ENCODE measurements at regions not wholly inside any gene's neighbourhood (a gene's known extent, or its start where the extent isn't known, plus 50 kb on each side); places are given as distances from the start of the nearest gene placed in this dataset.
"Not testable (repeated sequence)": the region's sequence is repeated elsewhere in the genome, so short reads cannot be mapped to it uniquely, and the experiment has no call there.

GRCh38 chr7:65763114-65763513 lies 109.8 kb upstream of the VKORC1L1 start:
- H3K4me3 ChIP-seq; ATAC-seq; H3K9me3 ChIP-seq; intact Hi-C loops (cut with DNase I; ENCODE audit: low total_unique reads); H3K27ac ChIP-seq; H3K27me3 ChIP-seq; DNase-seq; H3K4me1 ChIP-seq: not testable (repeated sequence)
- in situ Hi-C loops (cut with MboI; ENCODE audit: low sequenced_read_pairs in 4 of 4), result loop anchor here in 1 of 4 donors (25.0 kb wide), 2 partner anchors 701 to 724 kb away; no protein-coding TSS in a partner anchor
- H3K36me3 ChIP-seq, result peaks cover 0 to 21% of the 10 kb centered on the region in 2 donors

- H3K4me3 ChIP-seq, result peak overlapping the region; percentile 58 to 97 (median 84)
- not testable (repeated sequence) for H3K36me3 ChIP-seq, H3K9me3 ChIP-seq, H3K27me3 ChIP-seq
- TF ChIP-seq POLR2A (IDR thresholded peaks at IDR 0.05), result peak; percentile 64 to 70
- peak in 1 of 5 experiments; percentile 7 for TF ChIP-seq CTCF (IDR thresholded peaks at IDR 0.05 in 4 of 5, conservative IDR thresholded peaks at IDR 0.05 in 1 of 5)
- H3K27ac ChIP-seq, result peak overlapping the region; percentile 88 to 93 (median 92)
- DNase-seq (peak; percentile 90 to 94), ATAC-seq (peak; percentile 97 to 99)
- intact Hi-C loops (cut with DNase I; ENCODE audit: low total_unique reads) (loop anchor here (1.0 to 5.0 kb wide), 2 partner anchors 19 to 102 kb away; partner anchors contain the start of gene VKORC1L1), in situ Hi-C loops (cut with MboI; ENCODE audit: low sequenced_read_pairs in 4 of 4) (loop anchor here in 1 of 4 donors (25.0 kb wide), 2 partner anchors 708 to 717 kb away; no protein-coding TSS in a partner anchor)
- H3K4me1 ChIP-seq, result peaks cover 3 to 14% of the 10 kb centered on the region in 2 donors
These were observed 102.2 kb upstream of the VKORC1L1 start for GRCh38 chr7:65770473-65771225.

GRCh38 chr7:65771226-65771569 lies 101.7 kb upstream of the VKORC1L1 start:
- DNase-seq, ATAC-seq, H3K27me3 ChIP-seq, H3K36me3 ChIP-seq, H3K9me3 ChIP-seq: not testable (repeated sequence)
- intact Hi-C loops (cut with DNase I; ENCODE audit: low total_unique reads) (loop anchor here (5.0 kb wide), 1 partner anchor 101 kb away; the partner anchor contains the start of gene VKORC1L1), in situ Hi-C loops (cut with MboI; ENCODE audit: low sequenced_read_pairs in 4 of 4) (loop anchor here in 1 of 4 donors (25.0 kb wide), 2 partner anchors 709 to 716 kb away; no protein-coding TSS in a partner anchor)
- H3K4me3 ChIP-seq, result peak overlapping the region; percentile 53 to 97 (median 84)
- peak overlapping the region; percentile 88 to 93 (median 92) for H3K27ac ChIP-seq
- peaks cover 3 to 14% of the 10 kb centered on the region in 2 donors for H3K4me1 ChIP-seq

GRCh38 chr7:65776677-65777076 lies 96.2 kb upstream of the VKORC1L1 start:
- DNase-seq; intact Hi-C loops (cut with DNase I; ENCODE audit: low total_unique reads); H3K4me3 ChIP-seq; H3K27me3 ChIP-seq; in situ Hi-C loops (cut with MboI; ENCODE audit: low sequenced_read_pairs in 4 of 4); ATAC-seq; H3K36me3 ChIP-seq; H3K27ac ChIP-seq; H3K9me3 ChIP-seq; H3K4me1 ChIP-seq: not testable (repeated sequence)

GRCh38 chr7:65789943-65790342 lies 82.9 kb upstream of the VKORC1L1 start:
- ATAC-seq; H3K4me3 ChIP-seq; H3K27me3 ChIP-seq; in situ Hi-C loops (cut with MboI; ENCODE audit: low sequenced_read_pairs in 4 of 4); DNase-seq; H3K36me3 ChIP-seq; intact Hi-C loops (cut with DNase I; ENCODE audit: low total_unique reads); H3K9me3 ChIP-seq; H3K27ac ChIP-seq; H3K4me1 ChIP-seq: not testable (repeated sequence)

GRCh38 chr7:65791788-65792187 lies 81.1 kb upstream of the VKORC1L1 start:
- H3K36me3 ChIP-seq; H3K27ac ChIP-seq; ATAC-seq; intact Hi-C loops (cut with DNase I; ENCODE audit: low total_unique reads); in situ Hi-C loops (cut with MboI; ENCODE audit: low sequenced_read_pairs in 4 of 4); H3K4me1 ChIP-seq; H3K4me3 ChIP-seq; DNase-seq; H3K27me3 ChIP-seq; H3K9me3 ChIP-seq: not testable (repeated sequence)

GRCh38 chr7:65792726-65793125 lies 80.1 kb upstream of the VKORC1L1 start:
- H3K9me3 ChIP-seq; intact Hi-C loops (cut with DNase I; ENCODE audit: low total_unique reads); ATAC-seq: not testable (repeated sequence)

GRCh38 chr7:65794671-65795391 lies 78.0 kb upstream of the VKORC1L1 start:
- in situ Hi-C loops (cut with MboI; ENCODE audit: low sequenced_read_pairs in 4 of 4); intact Hi-C loops (cut with DNase I; ENCODE audit: low total_unique reads); H3K36me3 ChIP-seq; H3K4me1 ChIP-seq; H3K27me3 ChIP-seq; H3K27ac ChIP-seq; H3K9me3 ChIP-seq; H3K4me3 ChIP-seq; DNase-seq; ATAC-seq: not testable (repeated sequence)

More at GRCh38 chr7:65792726-65793125, 80.1 kb upstream of the VKORC1L1 start:
- H3K27ac ChIP-seq; H3K4me3 ChIP-seq; in situ Hi-C loops (cut with MboI; ENCODE audit: low sequenced_read_pairs in 4 of 4); H3K27me3 ChIP-seq; DNase-seq; H3K4me1 ChIP-seq; H3K36me3 ChIP-seq: not testable (repeated sequence)

- H3K4me1 ChIP-seq; intact Hi-C loops (cut with DNase I; ENCODE audit: low total_unique reads); in situ Hi-C loops (cut with MboI; ENCODE audit: low sequenced_read_pairs in 4 of 4); H3K27me3 ChIP-seq; H3K27ac ChIP-seq; H3K4me3 ChIP-seq; DNase-seq; H3K9me3 ChIP-seq; ATAC-seq; H3K36me3 ChIP-seq: not testable (repeated sequence)
These were observed 77.5 kb upstream of the VKORC1L1 start for GRCh38 chr7:65795392-65795716.
